Smooth muscle cell (in vitro differentiated cells): ENCODE measurements at regions not wholly inside any gene's neighbourhood (a gene's known extent, or its start where the extent isn't known, plus 50 kb on each side); places are given as distances from the start of the nearest gene placed in this dataset.
"Not testable (repeated sequence)": the region's sequence is repeated elsewhere in the genome, so short reads cannot be mapped to it uniquely, and the experiment has no call there.

Experiments
- DNase-seq: peaks from one replicate; lab custom pipeline; 2025; ENCODE audit not compliant: unreplicated experiment; lab: John Stamatoyannopoulos, UW
- H2AFZ ChIP-seq: fragments of 200-600 bp; sonication (generic); 2 replicates; pipeline ENCODE4 v1.6.0; 2016; ENCODE audit warnings: antibody characterized with exemption, low read depth, mild to moderate bottlenecking
- H3F3A ChIP-seq: fragments of 200-600 bp; sonication (generic); 2 replicates; pipeline ENCODE4 v1.6.0; 2017; ENCODE audit warnings: antibody characterized with exemption, low read depth
- H3K27ac ChIP-seq: fragments of 200-600 bp; sonication (generic); 2 replicates; pipeline ENCODE4 v1.5.1; 2016; ENCODE audit warnings: low read depth, mild to moderate bottlenecking
- H3K27me3 ChIP-seq: fragments of 200-600 bp; sonication (generic); 2 replicates; pipeline ENCODE4 v1.6.1; 2016; ENCODE audit warnings: low read depth, mild to moderate bottlenecking
- H3K36me3 ChIP-seq: fragments of 200-600 bp; sonication (generic); 2 replicates; pipeline ENCODE4 v1.5.1; 2016; ENCODE audit warnings: low read depth
- H3K4me1 ChIP-seq: fragments of 200-600 bp; sonication (generic); 2 replicates; pipeline ENCODE4 v1.5.1; 2016; ENCODE audit warnings: low read depth
- H3K4me2 ChIP-seq: fragments of 200-600 bp; sonication (generic); 2 replicates; pipeline ENCODE4 v1.6.0; 2016; ENCODE audit warnings: mild to moderate bottlenecking
- H3K4me3 ChIP-seq: fragments of 200-600 bp; sonication (generic); 2 replicates; pipeline ENCODE4 v1.5.1; 2016; ENCODE audit warnings: mild to moderate bottlenecking
- H3K79me2 ChIP-seq: fragments of 200-600 bp; sonication (generic); 2 replicates; pipeline ENCODE4 v1.6.0; 2016; ENCODE audit warnings: low read depth, mild to moderate bottlenecking
- H3K9ac ChIP-seq: fragments of 200-600 bp; sonication (generic); 2 replicates; pipeline ENCODE4 v1.6.0; 2016; ENCODE audit warnings: low read depth
- H3K9me3 ChIP-seq: fragments of 200-600 bp; sonication (generic); replicated peaks from 2 replicates; pipeline ENCODE4 v1.5.1; 2016; ENCODE audit warnings: low read depth
- H4K20me1 ChIP-seq: fragments of 200-600 bp; sonication (generic); 2 replicates; pipeline ENCODE4 v1.6.0; 2016; ENCODE audit warnings: low read depth
- WGBS: methylation state at CpG from one replicate; pipeline ENCODE4 v1.1.7; 2016; ENCODE audit warnings: low lambda C conversion rate; 5-methylcytosine and 5-hydroxymethylcytosine counted together
- TF ChIP-seq, protein P1 (sequence below): fragments of 200-600 bp; sonication (generic); IDR thresholded peaks from 2 replicates; pipeline ENCODE4 v1.5.1; 2017; ENCODE audit warnings: borderline replicate concordance, mild to moderate bottlenecking, antibody characterized with exemption; ENCODE audit not compliant: insufficient read depth, poor library complexity, severe bottlenecking

DNA sequence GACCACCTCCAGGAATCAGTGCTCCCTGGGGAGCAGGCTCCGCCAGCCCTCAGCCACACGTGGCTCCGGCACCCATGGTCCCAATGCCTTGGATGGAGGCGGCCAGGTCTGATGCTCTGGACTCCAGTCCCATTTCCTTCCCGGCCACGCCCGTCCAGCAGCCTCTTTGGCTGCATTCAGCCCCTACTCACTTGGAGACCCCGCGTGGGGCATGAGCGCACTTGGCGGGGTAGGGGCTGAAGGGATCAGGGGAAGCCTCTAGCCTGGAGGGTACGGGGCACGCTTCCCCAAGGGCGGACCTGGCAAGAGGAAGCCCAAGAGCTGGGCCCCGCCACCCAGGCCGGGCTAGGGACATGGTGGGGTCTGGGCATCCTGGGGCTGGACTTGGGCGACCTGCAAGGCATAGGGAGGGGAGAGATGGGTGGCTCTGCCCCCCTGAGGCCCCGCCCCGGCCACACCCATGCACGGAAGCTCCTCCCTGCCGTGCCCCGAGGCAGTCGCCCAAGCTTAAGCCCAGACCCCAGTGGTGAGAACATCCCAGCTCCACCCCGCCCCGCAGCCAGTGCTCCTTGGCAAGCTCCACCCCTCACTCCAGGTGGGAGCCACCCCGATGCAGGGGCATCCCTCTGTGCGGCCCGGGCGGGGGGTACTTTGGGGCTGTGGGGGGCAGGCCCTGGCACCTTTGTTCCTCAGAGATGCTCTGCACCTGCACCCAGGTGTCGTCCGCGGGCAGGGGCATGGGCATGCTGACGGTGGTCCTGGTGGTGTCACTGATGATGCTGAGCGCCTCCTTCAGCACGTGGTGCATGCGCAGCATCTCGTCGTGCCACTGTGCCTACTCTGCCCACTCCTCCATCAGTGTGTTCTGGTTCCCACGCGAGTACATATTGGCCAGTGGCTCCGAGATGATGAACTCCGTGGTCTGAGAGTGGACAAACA lies 163.5 kb downstream of the GOLGA6L4 start:
- TF ChIP-seq, protein P1, sequence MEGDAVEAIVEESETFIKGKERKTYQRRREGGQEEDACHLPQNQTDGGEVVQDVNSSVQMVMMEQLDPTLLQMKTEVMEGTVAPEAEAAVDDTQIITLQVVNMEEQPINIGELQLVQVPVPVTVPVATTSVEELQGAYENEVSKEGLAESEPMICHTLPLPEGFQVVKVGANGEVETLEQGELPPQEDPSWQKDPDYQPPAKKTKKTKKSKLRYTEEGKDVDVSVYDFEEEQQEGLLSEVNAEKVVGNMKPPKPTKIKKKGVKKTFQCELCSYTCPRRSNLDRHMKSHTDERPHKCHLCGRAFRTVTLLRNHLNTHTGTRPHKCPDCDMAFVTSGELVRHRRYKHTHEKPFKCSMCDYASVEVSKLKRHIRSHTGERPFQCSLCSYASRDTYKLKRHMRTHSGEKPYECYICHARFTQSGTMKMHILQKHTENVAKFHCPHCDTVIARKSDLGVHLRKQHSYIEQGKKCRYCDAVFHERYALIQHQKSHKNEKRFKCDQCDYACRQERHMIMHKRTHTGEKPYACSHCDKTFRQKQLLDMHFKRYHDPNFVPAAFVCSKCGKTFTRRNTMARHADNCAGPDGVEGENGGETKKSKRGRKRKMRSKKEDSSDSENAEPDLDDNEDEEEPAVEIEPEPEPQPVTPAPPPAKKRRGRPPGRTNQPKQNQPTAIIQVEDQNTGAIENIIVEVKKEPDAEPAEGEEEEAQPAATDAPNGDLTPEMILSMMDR, result no peak
- no peaks in the 10 kb centered on the region for H3K36me3 ChIP-seq
- 93% methylated on average over 33 of the region's 42 CpGs for WGBS
- H2AFZ ChIP-seq, result no peak overlapping the region
- H3K27ac ChIP-seq, result no peak overlapping the region
- no peak overlapping the region for H3K9ac ChIP-seq
- no peaks in the 10 kb centered on the region for H3K9me3 ChIP-seq
- no peaks in the 10 kb centered on the region for H3K4me1 ChIP-seq
- no peaks in the 10 kb centered on the region for H3F3A ChIP-seq
- no peaks in the 10 kb centered on the region for H3K79me2 ChIP-seq
- no peak for DNase-seq
- no peaks in the 10 kb centered on the region for H3K27me3 ChIP-seq
- H3K4me2 ChIP-seq, result no peak overlapping the region
- no peak overlapping the region for H3K4me3 ChIP-seq
- no peaks in the 10 kb centered on the region for H4K20me1 ChIP-seq

DNA sequence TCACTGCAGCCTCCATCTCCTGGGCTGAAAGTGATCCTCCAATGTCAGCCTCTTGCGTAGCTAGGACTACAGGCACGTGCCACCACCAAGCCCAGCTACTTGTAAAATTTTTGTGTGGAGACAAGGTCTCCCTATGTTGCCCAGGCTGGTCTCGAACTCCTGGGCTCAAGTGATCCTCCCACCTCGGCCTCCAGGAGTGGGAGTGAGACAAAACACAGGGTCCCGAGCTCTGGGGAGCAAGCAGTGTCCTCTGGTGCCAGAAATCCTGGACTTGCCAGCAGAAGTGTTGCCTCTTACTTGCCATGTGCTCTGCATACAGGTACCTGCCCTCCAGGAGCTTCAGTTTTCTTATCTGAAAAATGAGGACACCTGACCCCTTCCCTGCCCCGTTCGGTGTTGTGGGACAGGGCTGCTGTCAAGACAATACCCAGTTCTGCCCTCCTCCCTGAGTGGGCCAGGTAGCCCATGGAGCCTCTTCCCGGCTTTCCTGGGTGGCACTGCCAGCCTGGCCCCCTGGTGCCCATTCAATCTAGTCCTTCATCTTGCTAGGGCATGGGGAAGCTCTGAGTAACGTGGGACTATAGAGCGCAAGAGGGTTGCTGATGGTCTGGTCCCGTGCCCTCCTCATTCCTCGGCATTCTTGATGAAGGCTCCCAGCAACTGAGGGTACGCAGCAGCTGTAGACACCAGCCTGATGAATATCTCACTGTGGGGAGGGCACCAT lies 164.6 kb downstream of the GOLGA6L4 start:
- Histone ChIP-seq H2AFZ (no peak overlapping the region), H3K4me1 (no peaks in the 10 kb centered on the region), H3K27ac (no peak overlapping the region), H3F3A (no peaks in the 10 kb centered on the region), H3K9ac (no peak overlapping the region), H3K36me3 (no peaks in the 10 kb centered on the region), H4K20me1 (no peaks in the 10 kb centered on the region), H3K9me3 (no peaks in the 10 kb centered on the region), H3K79me2 (no peaks in the 10 kb centered on the region), H3K4me3 (no peak overlapping the region), H3K27me3 (no peaks in the 10 kb centered on the region), H3K4me2 (no peak overlapping the region)
- no peak for DNase-seq
- TF ChIP-seq, protein P1, result no peak
- WGBS, result 86% methylated on average over 13 of the region's 13 CpGs

DNA sequence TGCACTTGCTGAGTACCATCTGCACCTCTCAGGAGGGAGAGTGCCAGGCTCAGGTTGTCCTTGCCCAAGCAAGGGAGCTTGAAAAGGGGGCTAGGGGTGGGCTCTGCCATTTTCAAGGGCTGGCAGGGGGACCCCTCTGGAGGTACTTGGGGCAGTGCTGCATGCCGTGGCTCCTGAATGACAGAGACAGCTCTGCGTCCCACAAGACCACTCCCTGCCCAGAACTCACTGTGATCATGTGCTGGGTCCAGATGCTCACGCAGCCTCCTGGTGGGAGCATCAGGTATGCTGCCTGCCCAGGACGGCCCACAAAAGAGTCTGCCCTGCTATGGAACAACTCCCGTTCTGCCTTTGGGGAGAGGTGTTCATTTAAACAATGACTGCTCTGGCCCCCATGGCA lies 165.2 kb downstream of the GOLGA6L4 start:
- H3K27ac ChIP-seq, result no peak overlapping the region
- 80% methylated on average over 5 of the region's 5 CpGs for WGBS
- DNase-seq, result no peak

DNA sequence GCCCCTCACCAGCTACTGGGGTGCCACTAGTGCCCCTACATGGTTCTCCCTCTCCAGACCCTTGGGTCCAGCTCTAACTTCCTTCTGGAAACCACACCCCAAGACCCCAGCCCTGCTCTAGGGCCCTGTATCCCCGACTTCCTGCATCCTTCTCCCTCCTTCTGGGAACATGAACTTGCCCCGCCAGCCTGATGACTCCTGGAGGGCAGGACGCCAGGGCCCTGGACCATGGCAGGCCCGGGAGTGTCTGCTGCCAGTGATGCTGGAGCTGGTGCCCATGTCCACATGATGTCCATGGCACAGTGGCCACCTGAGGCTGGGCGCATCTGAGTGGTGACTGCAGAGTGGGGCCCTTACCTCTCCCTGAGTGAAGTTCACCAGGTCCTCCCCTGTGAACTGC lies 165.9 kb downstream of the GOLGA6L4 start:
- DNase-seq, result not testable (repeated sequence)

More for the DNA sequence above, 165.2 kb downstream of the GOLGA6L4 start:
- Histone ChIP-seq H3K4me1 (no peaks in the 10 kb centered on the region), H4K20me1 (no peaks in the 10 kb centered on the region), H3K79me2 (no peaks in the 10 kb centered on the region), H3K9me3 (no peaks in the 10 kb centered on the region), H3K4me3 (no peak overlapping the region), H3K4me2 (no peak overlapping the region), H3K27me3 (no peaks in the 10 kb centered on the region), H3K9ac (no peak overlapping the region), H3K36me3 (no peaks in the 10 kb centered on the region), H3F3A (no peaks in the 10 kb centered on the region), H2AFZ (no peak overlapping the region)
- TF ChIP-seq, protein P1, result no peak

DNA sequence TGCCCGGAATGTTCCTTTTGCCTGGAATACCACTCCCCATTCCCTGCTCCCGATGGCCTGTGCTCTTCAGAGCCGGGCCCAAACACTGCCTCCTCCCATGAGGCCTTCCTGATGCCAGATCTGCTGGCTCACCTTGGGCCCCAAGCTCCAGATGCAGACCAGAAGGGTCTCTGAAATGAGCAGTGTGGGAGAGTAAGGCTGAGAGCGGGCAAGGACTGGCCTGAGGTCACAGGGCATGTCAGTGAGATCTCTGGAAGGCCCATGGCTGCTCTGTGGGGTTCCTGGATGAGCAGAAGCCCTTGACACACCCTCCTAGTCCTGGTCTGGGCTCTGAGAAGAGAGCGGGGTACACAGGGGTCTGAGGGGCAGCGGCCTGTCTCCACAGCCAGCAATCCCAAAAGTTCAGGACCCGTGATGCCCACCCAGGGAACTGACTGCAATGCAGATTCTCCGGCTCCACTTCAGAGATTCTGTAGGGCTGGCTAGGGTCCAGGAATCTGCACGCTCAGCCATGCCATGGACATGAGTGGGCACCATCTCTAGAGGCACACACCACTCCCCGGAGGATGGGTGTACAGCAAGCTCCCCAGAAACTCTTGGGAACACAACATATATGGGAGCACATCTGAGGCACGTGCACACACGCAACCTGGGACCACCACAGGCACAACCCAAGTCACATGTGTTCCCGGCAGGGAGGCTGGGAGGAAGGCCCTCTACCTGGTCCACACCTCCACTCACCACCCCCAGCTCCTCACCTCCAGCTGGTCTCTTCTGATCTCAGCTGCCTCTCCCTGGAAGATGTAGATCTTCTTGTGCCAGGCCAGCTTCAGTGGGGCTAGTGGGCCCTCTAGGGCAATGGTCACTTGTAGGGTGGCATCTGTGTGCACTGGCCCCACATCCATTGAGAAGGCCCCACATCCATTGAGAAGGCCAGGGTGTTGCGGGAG lies 166.6 kb downstream of the GOLGA6L4 start:
- H3K27me3 ChIP-seq, H4K20me1 ChIP-seq, DNase-seq, H3K9ac ChIP-seq, H3K27ac ChIP-seq, H3K4me1 ChIP-seq, H3K4me3 ChIP-seq, H3F3A ChIP-seq, H3K79me2 ChIP-seq, H2AFZ ChIP-seq, H3K36me3 ChIP-seq, H3K9me3 ChIP-seq, H3K4me2 ChIP-seq: not testable (repeated sequence)
- WGBS, result 93% methylated on average over 14 of the region's 14 CpGs

More for the DNA sequence above, 165.9 kb downstream of the GOLGA6L4 start:
- H3K36me3 ChIP-seq, H4K20me1 ChIP-seq, H3K27me3 ChIP-seq, H3K27ac ChIP-seq, H3K9me3 ChIP-seq, H3K79me2 ChIP-seq, H3K4me1 ChIP-seq, H3K4me3 ChIP-seq, H3K9ac ChIP-seq, H2AFZ ChIP-seq, H3F3A ChIP-seq, H3K4me2 ChIP-seq: not testable (repeated sequence)
- WGBS, result 93% methylated on average over 5 of the region's 5 CpGs
